ENCODE measurements at regions not wholly inside any gene's neighbourhood (a gene's known extent, or its start where the extent isn't known, plus 50 kb on each side); places are given as distances from the start of the nearest gene placed in this dataset.

GRCh38 chrX:25213611-25214010 lies 197.8 kb upstream of the ARX start:
- Histone ChIP-seq H3F3A (replicated peaks; ENCODE audit: low read depth) (no peaks in the 10 kb centered on the region), H3K4me1 (ENCODE audit: insufficient read depth) (no peaks in the 10 kb centered on the region), H4K20me1 (replicated peaks; ENCODE audit: insufficient read depth) (no peaks in the 10 kb centered on the region), H3K4me2 (no peak overlapping the region), H3K36me3 (ENCODE audit: insufficient read depth) (no peaks in the 10 kb centered on the region), H3K79me2 (replicated peaks; ENCODE audit: insufficient read depth) (no peaks in the 10 kb centered on the region), H3K9me2 (ENCODE audit: insufficient read depth) (no peaks in the 10 kb centered on the region), H3K4me3 (no peak overlapping the region), H2AFZ (peak overlapping the region; percentile 76), H3K27ac (ENCODE audit: low read depth) (no peak overlapping the region), H3K27me3 (ENCODE audit: insufficient read depth) (no peaks in the 10 kb centered on the region)
- ATAC-seq = no peak
- TF ChIP-seq CTCF (conservative IDR thresholded peaks at IDR 0.05; ENCODE audit: low read depth in 2 of 2) (no peak), REST (IDR thresholded peaks at IDR 0.05; ENCODE audit: unreplicated experiment) (no peak), EZH2 (IDR thresholded peaks at IDR 0.05; ENCODE audit: low read depth, unreplicated experiment) (no peak), STAT1 (IDR thresholded peaks at IDR 0.05; ENCODE audit: unreplicated experiment) (no peak), NANOG (IDR thresholded peaks at IDR 0.05; ENCODE audit: borderline replicate concordance) (no peak), ETS1 (IDR thresholded peaks at IDR 0.05) (no peak), ZNF331 (CRISPR knock-in tag; IDR thresholded peaks at IDR 0.05; ENCODE audit: low read depth) (no peak), ZNF462 (CRISPR knock-in tag; IDR thresholded peaks at IDR 0.05) (no peak), EZH2phosphoT487 (IDR thresholded peaks at IDR 0.05; ENCODE audit: unreplicated experiment) (no peak)
- H3K9me3 Mint-ChIP-seq = peaks cover 3% of the 10 kb centered on the region; the same call in 1 of the 3 replicates
- DNase-seq (ENCODE audit: low spot score) = no peak
- H3K27me3 Mint-ChIP-seq (ENCODE audit: insufficient read depth, low read depth, poor library complexity) = peaks cover 2% of the 10 kb centered on the region
- H3K4me1 Mint-ChIP-seq = no peaks in the 10 kb centered on the region
- H3K36me3 Mint-ChIP-seq (ENCODE audit: low read depth) = no peaks in the 10 kb centered on the region
- no peak overlapping the region for H3K27ac Mint-ChIP-seq
- H3K4me3 Mint-ChIP-seq = no peak overlapping the region
